HG02610 (cell line): ENCODE measurements at regions not wholly inside any gene's neighbourhood (a gene's known extent, or its start where the extent isn't known, plus 50 kb on each side); places are given as distances from the start of the nearest gene placed in this dataset.

Experiments
- ATAC-seq: cut with Tn5 transposase; IDR thresholded peaks from one replicate; pipeline ENCODE4 v1.9.1; 2021; ENCODE audit warnings: mild to moderate bottlenecking, moderate library complexity; ENCODE audit not compliant: unreplicated experiment

GRCh38 chr1:60753036-60753900 lies 329.1 kb upstream of the NFIA start:
- ATAC-seq = no peak

GRCh38 chr1:60751306-60751705 lies 331.1 kb upstream of the NFIA start:
- ATAC-seq = no peak

- no peak for ATAC-seq
These were observed 335.0 kb upstream of the NFIA start for GRCh38 chr1:60747353-60747752.

- ATAC-seq = no peak
These were observed 336.0 kb upstream of the NFIA start for GRCh38 chr1:60746278-60746791.

- ATAC-seq = no peak
These were observed 336.9 kb upstream of the NFIA start for GRCh38 chr1:60745484-60745883.

GRCh38 chr1:60742339-60742738 lies 340.0 kb upstream of the NFIA start:
- ATAC-seq = no peak

- no peak for ATAC-seq
These were observed 342.2 kb upstream of the NFIA start for GRCh38 chr1:60740154-60740553.

- no peak for ATAC-seq
These were observed 342.6 kb upstream of the NFIA start for GRCh38 chr1:60739729-60740128.

- no peak for ATAC-seq
These were observed 349.4 kb upstream of the NFIA start for GRCh38 chr1:60732977-60733401.

- ATAC-seq = no peak
These were observed 351.0 kb upstream of the NFIA start for GRCh38 chr1:60731321-60731720.

GRCh38 chr1:60727552-60727951 lies 354.8 kb upstream of the NFIA start:
- no peak for ATAC-seq

GRCh38 chr1:60716472-60716871 lies 365.9 kb upstream of the NFIA start:
- no peak for ATAC-seq

GRCh38 chr1:60715970-60716369 lies 366.4 kb upstream of the NFIA start:
- ATAC-seq = no peak

- no peak for ATAC-seq
These were observed 372.9 kb upstream of the NFIA start for GRCh38 chr1:60709426-60709825.

GRCh38 chr1:60705026-60705425 lies 377.3 kb upstream of the NFIA start:
- ATAC-seq = no peak

- ATAC-seq = no peak
These were observed 379.2 kb upstream of the NFIA start for GRCh38 chr1:60703155-60703554.

- no peak for ATAC-seq
These were observed 383.0 kb upstream of the NFIA start for GRCh38 chr1:60699325-60699724.

GRCh38 chr1:60697204-60697994 lies 385.0 kb upstream of the NFIA start:
- ATAC-seq = no peak

GRCh38 chr1:60696512-60696911 lies 385.8 kb upstream of the NFIA start:
- no peak for ATAC-seq

- no peak for ATAC-seq
These were observed 386.6 kb upstream of the NFIA start for GRCh38 chr1:60695716-60696171.

- no peak for ATAC-seq
These were observed 387.4 kb upstream of the NFIA start for GRCh38 chr1:60694980-60695379.

- ATAC-seq = no peak
These were observed 390.3 kb upstream of the NFIA start for GRCh38 chr1:60692031-60692430.
